Heart right ventricle (tissue), 16 donors: ENCODE measurements at regions not wholly inside any gene's neighbourhood (a gene's known extent, or its start where the extent isn't known, plus 50 kb on each side); places are given as distances from the start of the nearest gene placed in this dataset.

Experiments
- ATAC-seq, 8 donors: fragments of 200-7000 bp; cut with Tn5 transposase; one replicate each; pipeline ENCODE4 v1.9.1; 2020; ENCODE audit warnings: mild to moderate bottlenecking in 8 of 8, moderate library complexity in 8 of 8, moderate number of reproducible peaks in 1 of 8
- DNase-seq, 2 donors: peaks; one replicate each; pipeline ENCODE4 v3.0.0-alpha.2; 2020
- H3K27ac ChIP-seq, 10 donors: fragments of 200-600 bp; sonication (generic) in 2 of 10; one replicate each; pipeline versions ENCODE4 v1.5.0 to v1.8.0; 2020 to 2022; ENCODE audit warnings: mild to moderate bottlenecking in 3 of 10
- H3K27me3 ChIP-seq, 7 donors: fragments of 200-600 bp; one replicate each; pipeline ENCODE4 v1.8.0; 2021 to 2022; ENCODE audit warnings: mild to moderate bottlenecking in 2 of 7
- H3K36me3 ChIP-seq, 9 donors: fragments of 200-600 bp; sonication (generic) in 1 of 9; one replicate each; pipeline versions ENCODE4 v1.5.0 to v1.8.0; 2020 to 2022; ENCODE audit warnings: mild to moderate bottlenecking in 2 of 9
- H3K4me1 ChIP-seq, 9 donors: fragments of 200-600 bp; sonication (generic) in 1 of 9; one replicate each; pipeline versions ENCODE4 v1.5.0 to v1.8.0; 2020 to 2022; ENCODE audit warnings: mild to moderate bottlenecking in 4 of 9
- H3K4me3 ChIP-seq, 10 donors: fragments of 200-600 bp; sonication (generic) in 2 of 10; one replicate each; pipeline versions ENCODE4 v1.5.0 to v1.8.0; 2020 to 2022; ENCODE audit warnings: mild to moderate bottlenecking in 7 of 10, moderate library complexity in 2 of 10
- H3K9me3 ChIP-seq, 11 donors: fragments of 200-600 bp in 10 of 11; sonication (generic) in 2 of 11; one replicate each; pipeline versions ENCODE4 v1.5.0 to v1.8.0; 2013 to 2022; ENCODE audit warnings: mild to moderate bottlenecking in 2 of 11, control low read depth in 1 of 11, moderate library complexity in 1 of 11
- CTCF ChIP-seq, 9 donors: fragments of 200-600 bp; sonication (generic) in 2 of 9; IDR thresholded peaks; one replicate each; pipeline versions ENCODE4 v1.5.0 to v1.8.0; 2021 to 2022; ENCODE audit warnings: antibody characterized with exemption in 9 of 9, mild to moderate bottlenecking in 5 of 9, moderate library complexity in 1 of 9
- WGBS, 2 donors: extraction: QIAGEN DNeasy Blood & Tissue Kit; methylation state at CpG; one replicate each; pipeline ENCODE4 v1.1.7; 2013; ENCODE audit warnings: inconsistent platforms in 1 of 2; 5-methylcytosine and 5-hydroxymethylcytosine counted together
- intact Hi-C, 10 donors: fragments of 100-400 bp; cut with DNase I; formaldehyde crosslinking; loops; one replicate each; pipeline versions ENCODE4 v1.11.1 to v1.14.2; 2022
- donor health status: Arrhythmogenic right ventricular cardiomyopathy.
- donor health status: ischemic (EF 13 %, LVEDD 7.1; RV severe dilation, severe dysfunction).
- donor health status: healthy with polysubstance abuse.
- donor health status: DM: no; HTN: yes; CAD: no.
- donor health status: DM: no; HTN: no; CAD: no.
- donor health status: ischemic (EF 25% LVEDD 6.9; RV normal size, moderate dysfunction).
- donor health status: ischemic (EF 25% LVEDD 5.7; RV mildly dilated, moderate dysfunction).
- donor health status: healthy.
- donor health status: DM: yes; HTN: yes; CAD: no.
- donor health status: Ischemic cardiomyopathy.
- donor health status: ischemic (EF 35%, LVEDD 5.7; RV mildly dilated, moderate dysfunction).
- donor health status: nonischemic (EF 11% LVEDD 7.7; RV severe dilation, severe dysfunction).
- donor health status: DM: yes; HTN: yes; CAD: no.
- donor health status: PGD.
- donor health status: ischemic (EF 29% LVEDD 5.4; RV normal size, mild dysfunction).
- donor health status: nonischemic (EF 23%, LVEDD 6.1; RV moderate dilation, normal function).

GRCh38 chr10:120999868-121000267, 148.7 kb downstream of the WDR11 start:
- DNase-seq (no peak), ATAC-seq (no peak)
- TF ChIP-seq CTCF (IDR thresholded peaks at IDR 0.05) = no peak
- WGBS, 2 donors = 85 to 86% methylated on average over 6 of the region's 6 CpGs
- no peaks in the 10 kb centered on the region for H3K36me3 ChIP-seq
- H3K27ac ChIP-seq = no peak overlapping the region
- no peak overlapping the region for H3K4me3 ChIP-seq
- intact Hi-C loops = no loop called here
- no peaks in the 10 kb centered on the region for H3K4me1 ChIP-seq
- H3K27me3 ChIP-seq = peaks cover 0 to 15% (median 6%) of the 10 kb centered on the region in 7 donors
- H3K9me3 ChIP-seq = peaks cover 0 to 13% (median 3%) of the 10 kb centered on the region in 11 donors

DNA sequence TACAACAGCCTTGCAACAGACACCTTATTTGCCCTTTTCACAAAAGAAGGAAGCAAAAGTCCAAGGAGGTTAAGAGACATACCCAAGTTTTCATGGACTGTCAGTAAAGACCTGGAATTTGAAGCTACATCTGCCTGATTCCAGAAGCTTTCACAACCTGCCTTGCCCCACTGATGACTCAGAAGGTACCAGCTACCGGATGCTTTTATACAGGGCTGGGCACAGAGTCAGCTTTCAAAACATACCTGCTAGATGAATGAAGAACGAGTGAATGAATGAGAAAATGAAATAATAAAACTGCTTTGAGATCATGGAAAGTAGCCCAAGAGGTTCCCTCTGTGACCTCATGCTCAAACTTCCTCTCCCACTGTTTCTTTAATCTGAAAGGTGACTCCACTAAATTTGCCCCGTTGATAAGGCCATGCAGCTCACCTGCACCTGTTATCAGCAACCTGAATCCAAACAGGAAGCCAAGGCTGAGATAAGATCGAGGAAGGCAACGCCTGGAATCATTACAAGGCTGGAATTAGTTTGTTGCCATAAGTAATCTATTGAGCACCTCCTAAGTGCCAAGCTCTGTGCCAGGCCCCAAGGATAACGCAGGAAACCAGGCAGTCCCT, 151.5 kb downstream of the WDR11 start:
- peaks cover 0 to 15% (median 6%) of the 10 kb centered on the region in 7 donors for H3K27me3 ChIP-seq
- no peak for TF ChIP-seq CTCF (IDR thresholded peaks at IDR 0.05)
- peaks cover 0 to 40% (median 30%) of the 10 kb centered on the region in 11 donors for H3K9me3 ChIP-seq
- no peaks in the 10 kb centered on the region for H3K36me3 ChIP-seq
- 59 to 63% methylated on average over 6 of the region's 6 CpGs for WGBS, 2 donors
- no peak overlapping the region for H3K4me3 ChIP-seq
- no peak for ATAC-seq
- DNase-seq = no peak
- H3K4me1 ChIP-seq = no peaks in the 10 kb centered on the region
- intact Hi-C loops = no loop called here
- H3K27ac ChIP-seq = no peak overlapping the region

DNA sequence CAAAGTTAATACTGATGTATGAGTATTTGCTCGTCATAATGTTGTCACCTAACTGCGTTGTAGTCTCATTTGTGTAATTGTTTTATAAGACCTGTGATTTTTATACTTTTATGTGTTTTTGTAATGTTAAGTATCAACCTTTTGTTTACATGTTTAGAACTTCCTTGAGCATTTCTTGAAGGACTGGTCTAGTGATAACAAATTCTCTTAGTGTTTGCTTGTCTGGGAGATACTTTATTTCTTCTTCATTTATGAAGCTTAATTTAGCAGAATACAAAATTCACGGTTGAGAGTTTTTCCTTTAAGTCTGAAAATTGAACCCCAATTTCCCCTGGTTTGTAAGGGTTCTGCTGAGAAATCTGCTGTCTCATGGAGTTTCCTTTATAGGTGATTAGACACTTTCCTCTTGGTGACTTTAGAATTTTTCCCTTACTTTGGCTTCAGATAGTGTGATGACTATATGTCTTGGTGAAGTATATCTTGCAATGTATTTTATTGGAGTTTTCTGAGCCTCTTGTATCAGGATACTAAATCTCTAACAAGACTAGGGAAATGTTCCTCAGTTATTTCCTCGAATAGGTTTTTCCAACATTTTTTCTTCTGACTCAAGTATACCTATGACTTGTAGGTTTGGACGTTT, 154.9 kb downstream of the WDR11 start:
- H3K9me3 ChIP-seq = peaks cover 0 to 63% (median 33%) of the 10 kb centered on the region in 11 donors
- intact Hi-C loops = no loop called here
- H3K36me3 ChIP-seq = no peaks in the 10 kb centered on the region
- no peaks in the 10 kb centered on the region for H3K4me1 ChIP-seq
- ATAC-seq (no peak), DNase-seq (no peak)
- H3K27me3 ChIP-seq = no peaks in the 10 kb centered on the region
- TF ChIP-seq CTCF (IDR thresholded peaks at IDR 0.05) = no peak
- 86 to 89% methylated on average over 5 of the region's 5 CpGs for WGBS, 2 donors
- H3K4me3 ChIP-seq = no peak overlapping the region
- no peak overlapping the region for H3K27ac ChIP-seq

DNA sequence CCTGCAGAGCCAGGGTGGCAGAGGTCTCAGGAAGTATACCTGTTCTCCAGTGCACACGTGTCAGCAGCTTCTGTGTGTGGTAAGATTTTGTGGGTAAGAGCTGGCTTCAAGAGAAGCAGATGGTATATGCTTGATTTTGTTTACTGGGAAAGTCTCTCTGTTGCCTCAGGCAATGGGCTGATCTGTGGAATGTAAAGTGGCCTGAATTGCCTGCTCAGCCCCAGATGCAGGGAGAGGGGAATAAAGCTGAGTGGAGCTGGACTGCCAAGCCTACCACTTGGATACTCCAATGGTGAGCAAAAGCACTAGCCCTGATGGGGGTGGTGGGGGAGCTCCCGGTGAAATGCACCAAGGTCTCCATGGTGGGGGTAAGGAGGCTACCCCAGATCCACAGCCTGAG, 156.1 kb downstream of the WDR11 start:
- Histone ChIP-seq H3K36me3 (no peaks in the 10 kb centered on the region), H3K4me1 (no peaks in the 10 kb centered on the region), H3K27ac (no peak overlapping the region), H3K9me3 (peaks cover 0 to 74% (median 33%) of the 10 kb centered on the region in 11 donors), H3K27me3 (no peaks in the 10 kb centered on the region), H3K4me3 (no peak overlapping the region)
- ATAC-seq = no peak
- 82 to 89% methylated on average over 2 of the region's 2 CpGs for WGBS, 2 donors
- TF ChIP-seq CTCF (IDR thresholded peaks at IDR 0.05) = no peak
- DNase-seq = no peak
- intact Hi-C loops = no loop called here
